Lower leg skin (tissue), 3 donors: ENCODE measurements at regions not wholly inside any gene's neighbourhood (a gene's known extent, or its start where the extent isn't known, plus 50 kb on each side); places are given as distances from the start of the nearest gene placed in this dataset.

Experiments
- POLR2A ChIP-seq, 2 donors: fragments of 450-650 bp; IDR thresholded peaks; one replicate each; pipeline ENCODE4 v1.6.1; 2016 to 2017; ENCODE audit warnings: antibody characterized with exemption in 2 of 2, mild to moderate bottlenecking in 1 of 2, moderate library complexity in 1 of 2
- TF ChIP-seq, protein P1 (sequence below), 3 donors: fragments of 450-650 bp; IDR thresholded peaks; one replicate each; pipeline ENCODE4 v1.5.1; 2016; ENCODE audit warnings: antibody characterized with exemption in 3 of 3, mild to moderate bottlenecking in 3 of 3, moderate library complexity in 2 of 3

DNA sequence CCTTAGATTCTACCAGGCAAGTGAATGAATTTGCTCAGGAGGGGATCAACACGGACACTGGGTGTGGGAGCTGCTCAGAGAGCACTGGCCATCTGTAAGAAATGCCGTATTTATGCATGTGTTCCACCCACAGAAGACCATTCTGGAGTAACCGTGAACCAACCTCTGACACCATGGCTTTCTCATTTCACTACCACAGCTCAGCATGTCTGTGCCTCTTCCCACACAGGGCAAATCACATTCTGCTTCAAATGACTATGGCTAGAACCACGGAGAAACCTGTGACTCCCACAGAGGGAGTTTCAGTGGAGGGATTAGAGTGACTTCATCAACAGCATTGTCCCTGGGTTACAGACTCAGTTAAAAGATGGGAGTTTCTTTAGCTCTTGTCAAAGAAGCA, 893.4 kb downstream of the XPNPEP1 start:
- no peak for TF ChIP-seq POLR2A (IDR thresholded peaks at IDR 0.05)
- TF ChIP-seq, protein P1, sequence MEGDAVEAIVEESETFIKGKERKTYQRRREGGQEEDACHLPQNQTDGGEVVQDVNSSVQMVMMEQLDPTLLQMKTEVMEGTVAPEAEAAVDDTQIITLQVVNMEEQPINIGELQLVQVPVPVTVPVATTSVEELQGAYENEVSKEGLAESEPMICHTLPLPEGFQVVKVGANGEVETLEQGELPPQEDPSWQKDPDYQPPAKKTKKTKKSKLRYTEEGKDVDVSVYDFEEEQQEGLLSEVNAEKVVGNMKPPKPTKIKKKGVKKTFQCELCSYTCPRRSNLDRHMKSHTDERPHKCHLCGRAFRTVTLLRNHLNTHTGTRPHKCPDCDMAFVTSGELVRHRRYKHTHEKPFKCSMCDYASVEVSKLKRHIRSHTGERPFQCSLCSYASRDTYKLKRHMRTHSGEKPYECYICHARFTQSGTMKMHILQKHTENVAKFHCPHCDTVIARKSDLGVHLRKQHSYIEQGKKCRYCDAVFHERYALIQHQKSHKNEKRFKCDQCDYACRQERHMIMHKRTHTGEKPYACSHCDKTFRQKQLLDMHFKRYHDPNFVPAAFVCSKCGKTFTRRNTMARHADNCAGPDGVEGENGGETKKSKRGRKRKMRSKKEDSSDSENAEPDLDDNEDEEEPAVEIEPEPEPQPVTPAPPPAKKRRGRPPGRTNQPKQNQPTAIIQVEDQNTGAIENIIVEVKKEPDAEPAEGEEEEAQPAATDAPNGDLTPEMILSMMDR (IDR thresholded peaks at IDR 0.05): no peak
